GM12865 (cell line): ENCODE measurements at regions not wholly inside any gene's neighbourhood (a gene's known extent, or its start where the extent isn't known, plus 50 kb on each side); places are given as distances from the start of the nearest gene placed in this dataset.

Experiments used
- DNase-seq: peaks from one replicate; pipeline ENCODE4 v3.0.0; 2010; ENCODE audit warnings: low read depth
- H3K4me3 ChIP-seq: 2 replicates; pipeline ENCODE4 v1.5.1; 2011; ENCODE audit warnings: mild to moderate bottlenecking, low read depth, low read length, control low read depth
- TF ChIP-seq, protein P1 (sequence below): IDR thresholded peaks from 2 replicates; pipeline ENCODE4 v1.5.1; 2011; ENCODE audit warnings: low read length, control low read depth, low read depth, inconsistent platforms; ENCODE audit not compliant: insufficient read depth; ENCODE audit errors: missing control alignments

DNA sequence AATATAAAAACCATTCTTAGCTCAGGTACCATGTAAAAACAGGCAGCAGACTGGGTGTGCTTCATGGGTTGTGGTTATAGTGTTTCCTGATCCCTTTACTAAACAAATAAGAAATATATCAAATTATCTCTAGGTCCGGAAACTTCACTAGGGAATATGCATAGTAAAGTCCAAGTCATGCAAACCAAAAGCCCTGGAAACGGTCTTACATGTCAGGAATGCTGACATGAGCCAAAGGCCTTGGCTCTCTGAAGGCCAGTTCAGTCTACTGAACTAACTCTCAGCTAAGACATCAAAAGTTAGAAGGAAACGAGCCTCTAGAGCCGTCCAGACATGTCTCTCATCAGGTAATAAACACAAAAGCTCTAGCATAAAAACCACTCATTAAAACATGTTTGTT lies 778.9 kb upstream of the ZNF608 start:
- no peak for DNase-seq
- TF ChIP-seq, protein P1, sequence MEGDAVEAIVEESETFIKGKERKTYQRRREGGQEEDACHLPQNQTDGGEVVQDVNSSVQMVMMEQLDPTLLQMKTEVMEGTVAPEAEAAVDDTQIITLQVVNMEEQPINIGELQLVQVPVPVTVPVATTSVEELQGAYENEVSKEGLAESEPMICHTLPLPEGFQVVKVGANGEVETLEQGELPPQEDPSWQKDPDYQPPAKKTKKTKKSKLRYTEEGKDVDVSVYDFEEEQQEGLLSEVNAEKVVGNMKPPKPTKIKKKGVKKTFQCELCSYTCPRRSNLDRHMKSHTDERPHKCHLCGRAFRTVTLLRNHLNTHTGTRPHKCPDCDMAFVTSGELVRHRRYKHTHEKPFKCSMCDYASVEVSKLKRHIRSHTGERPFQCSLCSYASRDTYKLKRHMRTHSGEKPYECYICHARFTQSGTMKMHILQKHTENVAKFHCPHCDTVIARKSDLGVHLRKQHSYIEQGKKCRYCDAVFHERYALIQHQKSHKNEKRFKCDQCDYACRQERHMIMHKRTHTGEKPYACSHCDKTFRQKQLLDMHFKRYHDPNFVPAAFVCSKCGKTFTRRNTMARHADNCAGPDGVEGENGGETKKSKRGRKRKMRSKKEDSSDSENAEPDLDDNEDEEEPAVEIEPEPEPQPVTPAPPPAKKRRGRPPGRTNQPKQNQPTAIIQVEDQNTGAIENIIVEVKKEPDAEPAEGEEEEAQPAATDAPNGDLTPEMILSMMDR = no peak
- no peak overlapping the region for H3K4me3 ChIP-seq

DNA sequence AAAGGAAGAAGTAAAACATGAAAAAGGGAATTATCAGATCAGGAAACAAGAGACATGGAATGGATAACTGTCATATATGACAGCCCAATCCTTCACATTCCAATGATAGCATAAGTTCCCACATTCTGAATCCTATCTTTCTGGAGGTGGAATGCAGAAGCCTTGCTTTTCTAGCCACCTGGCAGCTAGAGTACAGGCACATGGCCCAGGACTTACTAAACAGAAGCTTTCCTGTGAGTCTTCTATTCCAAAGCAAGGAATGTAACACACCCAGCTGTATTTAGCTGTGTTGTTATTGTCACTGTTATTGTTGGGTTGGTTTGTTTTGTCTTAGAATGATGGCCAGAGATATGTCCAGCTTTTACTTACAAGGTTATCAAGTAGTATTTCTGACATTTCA lies 780.5 kb upstream of the ZNF608 start:
- TF ChIP-seq, protein P1 = no peak
- DNase-seq = no peak
- no peak overlapping the region for H3K4me3 ChIP-seq

DNA sequence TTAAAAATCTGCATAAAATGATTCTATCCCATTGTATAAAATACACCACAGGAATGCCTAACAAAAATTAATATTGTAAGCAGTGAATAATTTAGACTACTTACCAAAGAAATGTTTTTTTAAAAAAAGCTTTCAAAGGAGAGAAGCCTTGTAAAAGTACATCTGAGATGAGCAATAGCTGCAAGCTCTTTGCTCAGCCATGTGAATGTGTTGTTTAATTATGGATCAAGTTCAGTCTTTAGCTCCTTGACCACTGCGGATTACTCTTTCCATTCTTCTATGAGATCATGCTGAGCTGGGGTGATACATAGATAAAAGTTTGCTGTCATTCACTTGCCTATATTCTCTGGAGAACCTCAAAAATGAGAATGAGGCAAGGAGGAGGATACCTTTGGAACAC lies 782.4 kb upstream of the ZNF608 start:
- TF ChIP-seq, protein P1 = no peak
- no peak for DNase-seq
- no peak overlapping the region for H3K4me3 ChIP-seq

DNA sequence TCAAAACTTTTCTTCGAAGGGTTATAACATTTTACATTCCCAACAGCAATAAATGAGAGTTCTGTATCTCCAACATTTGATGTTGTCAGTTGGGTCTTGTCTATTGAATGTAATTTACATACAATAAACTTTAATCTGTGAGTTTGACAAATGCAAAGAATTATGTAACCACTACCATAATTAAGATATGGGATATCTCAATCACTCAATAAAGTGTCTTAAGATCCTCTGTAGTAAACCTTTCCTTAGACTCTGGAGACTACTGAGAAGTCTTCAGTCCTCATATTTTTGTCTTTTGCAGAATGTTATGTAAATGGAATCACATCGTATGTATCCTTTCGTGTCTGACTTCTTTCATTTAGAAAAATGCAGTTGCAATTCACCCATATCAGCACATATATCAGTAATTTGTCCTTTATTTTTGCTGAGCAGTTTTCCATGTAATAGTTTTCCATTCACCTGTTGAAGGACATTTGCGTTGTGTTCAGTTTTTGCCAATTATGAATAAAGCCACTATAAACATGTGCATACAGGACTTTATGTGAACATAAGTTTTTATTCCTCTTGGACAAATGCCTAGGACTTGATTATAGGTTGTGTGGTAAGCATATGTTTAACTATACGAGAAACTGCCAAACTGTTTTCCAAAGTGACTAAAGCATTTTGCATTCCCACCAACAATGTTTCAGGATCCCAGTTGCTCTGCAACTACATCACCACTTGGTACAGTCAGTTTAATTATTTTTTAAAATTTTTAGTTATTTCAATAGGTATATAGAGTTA lies 784.6 kb upstream of the ZNF608 start:
- no peak overlapping the region for H3K4me3 ChIP-seq
- TF ChIP-seq, protein P1 = no peak
- no peak for DNase-seq

DNA sequence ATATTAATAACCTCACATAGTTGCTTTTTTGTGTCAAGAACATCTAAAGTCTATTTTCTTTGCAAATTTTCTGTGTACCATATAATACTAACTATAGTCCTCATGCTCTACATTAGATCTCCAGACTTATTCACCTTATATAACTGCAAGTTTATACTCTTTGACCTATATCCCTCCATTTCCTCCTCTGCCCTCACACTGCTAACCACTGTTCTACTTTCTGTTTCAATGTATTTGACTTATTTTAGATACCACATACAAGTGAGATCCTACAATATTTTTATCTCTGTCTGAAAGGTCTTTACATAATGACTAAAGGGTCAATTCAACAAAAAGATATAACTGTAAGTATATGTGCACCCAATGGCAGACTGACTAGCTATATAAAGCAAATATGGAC lies 789.7 kb upstream of the ZNF608 start:
- peak; percentile 49 for DNase-seq
- TF ChIP-seq, protein P1 = no peak
- no peak overlapping the region for H3K4me3 ChIP-seq

DNA sequence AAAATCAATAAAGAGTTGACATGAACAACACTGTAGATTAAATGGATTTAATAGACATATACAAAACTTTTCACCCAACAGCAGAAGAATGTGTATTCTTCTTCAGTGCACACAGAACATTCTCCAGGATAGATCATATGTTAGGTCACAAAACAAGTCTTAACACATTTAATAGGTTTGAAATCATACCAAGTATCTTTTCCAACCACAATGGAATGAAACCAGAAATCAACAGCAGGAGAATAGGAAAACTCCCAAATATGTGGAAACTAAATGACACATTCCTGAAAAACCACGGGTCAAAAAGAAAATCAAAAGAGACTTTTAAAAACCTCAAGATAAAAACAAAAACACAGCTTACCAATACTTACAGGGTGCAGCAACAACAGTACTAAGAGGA lies 790.1 kb upstream of the ZNF608 start:
- TF ChIP-seq, protein P1 = no peak
- no peak overlapping the region for H3K4me3 ChIP-seq
- no peak for DNase-seq

DNA sequence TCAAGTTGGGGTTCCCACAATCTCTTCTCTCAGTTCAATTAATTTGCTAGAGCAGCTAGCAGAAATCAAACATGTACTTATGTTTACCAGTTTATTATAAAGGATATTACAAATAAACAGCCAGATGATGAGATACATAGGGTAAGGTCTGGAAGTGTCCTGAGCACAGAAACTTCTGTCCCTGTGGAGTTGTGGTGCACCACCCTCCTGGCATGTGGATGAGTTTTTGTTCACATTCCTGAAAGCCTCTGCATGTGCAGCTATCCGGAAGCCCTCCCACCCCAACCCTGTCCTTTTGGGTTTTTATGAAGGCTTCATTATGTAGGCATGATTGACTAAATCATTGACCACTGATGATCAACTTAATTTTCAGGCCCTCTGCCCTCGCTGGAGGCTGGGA lies 791.2 kb upstream of the ZNF608 start:
- DNase-seq = no peak
- TF ChIP-seq, protein P1 = no peak
- no peak overlapping the region for H3K4me3 ChIP-seq
